ENCODE measurements at regions not wholly inside any gene's neighbourhood (a gene's known extent, or its start where the extent isn't known, plus 50 kb on each side); places are given as distances from the start of the nearest gene placed in this dataset.
A peak's percentile ranks its signal among the peaks of the same experiment; 100 is the strongest.

DNA sequence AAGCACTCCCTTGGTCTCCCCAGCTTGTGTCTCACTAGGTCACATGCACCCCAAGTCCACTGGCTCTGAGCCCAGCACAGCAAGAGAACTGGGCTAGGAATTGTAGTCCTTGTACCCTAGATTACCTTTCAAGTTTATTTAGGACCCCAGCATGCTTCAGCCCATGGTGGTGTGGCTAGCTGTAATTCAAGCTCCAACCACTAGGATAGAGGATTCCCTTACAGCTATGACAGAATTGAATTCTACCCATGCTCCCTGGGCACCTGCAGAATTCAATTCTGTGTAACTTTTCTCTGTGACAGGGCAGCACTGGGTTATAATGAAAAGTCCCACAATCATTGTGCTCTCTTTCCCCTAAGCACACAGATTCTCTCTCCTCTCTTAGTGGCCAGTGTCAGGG is 253.8 kb upstream of the DMD start:
- H3K9me3 ChIP-seq: no peaks in the 10 kb centered on the region
- H3K27me3 ChIP-seq: no peaks in the 10 kb centered on the region
- in situ Hi-C loops (cut with MboI; ENCODE audit: low sequenced_read_pairs in 4 of 4): no loop called here

DNA sequence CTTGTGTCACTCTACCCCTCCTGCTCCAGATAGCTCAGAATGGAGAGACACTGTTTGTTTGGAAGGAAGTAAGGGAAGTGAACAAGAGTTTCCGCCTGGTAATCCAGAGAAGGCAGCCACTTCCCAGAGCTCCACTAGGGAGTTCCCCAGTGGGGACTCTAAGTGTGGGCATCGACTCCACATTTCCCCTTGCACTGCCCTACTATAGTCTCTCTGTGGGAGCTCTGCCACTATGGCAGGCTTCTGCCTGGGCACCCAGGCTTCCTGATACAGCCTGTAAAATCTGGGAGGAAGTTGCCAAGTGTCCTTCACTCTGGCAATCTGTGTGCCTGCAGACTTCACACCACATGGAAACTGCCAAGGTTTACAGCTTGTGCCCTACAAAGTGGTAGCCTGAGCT is 245.8 kb upstream of the DMD start:
- H3K36me3 ChIP-seq: no peaks in the 10 kb centered on the region
- no peak overlapping the region for H3K4me3 ChIP-seq
- no peak overlapping the region for H3K27ac ChIP-seq
- DNase-seq: no peak
- no peak for ATAC-seq
- in situ Hi-C loops (cut with MboI; ENCODE audit: low sequenced_read_pairs in 4 of 4): no loop called here
- H3K4me1 ChIP-seq: no peaks in the 10 kb centered on the region
- no peaks in the 10 kb centered on the region for H3K9me3 ChIP-seq
- no peak for TF ChIP-seq POLR2A (IDR thresholded peaks at IDR 0.05)
- TF ChIP-seq, protein P1, sequence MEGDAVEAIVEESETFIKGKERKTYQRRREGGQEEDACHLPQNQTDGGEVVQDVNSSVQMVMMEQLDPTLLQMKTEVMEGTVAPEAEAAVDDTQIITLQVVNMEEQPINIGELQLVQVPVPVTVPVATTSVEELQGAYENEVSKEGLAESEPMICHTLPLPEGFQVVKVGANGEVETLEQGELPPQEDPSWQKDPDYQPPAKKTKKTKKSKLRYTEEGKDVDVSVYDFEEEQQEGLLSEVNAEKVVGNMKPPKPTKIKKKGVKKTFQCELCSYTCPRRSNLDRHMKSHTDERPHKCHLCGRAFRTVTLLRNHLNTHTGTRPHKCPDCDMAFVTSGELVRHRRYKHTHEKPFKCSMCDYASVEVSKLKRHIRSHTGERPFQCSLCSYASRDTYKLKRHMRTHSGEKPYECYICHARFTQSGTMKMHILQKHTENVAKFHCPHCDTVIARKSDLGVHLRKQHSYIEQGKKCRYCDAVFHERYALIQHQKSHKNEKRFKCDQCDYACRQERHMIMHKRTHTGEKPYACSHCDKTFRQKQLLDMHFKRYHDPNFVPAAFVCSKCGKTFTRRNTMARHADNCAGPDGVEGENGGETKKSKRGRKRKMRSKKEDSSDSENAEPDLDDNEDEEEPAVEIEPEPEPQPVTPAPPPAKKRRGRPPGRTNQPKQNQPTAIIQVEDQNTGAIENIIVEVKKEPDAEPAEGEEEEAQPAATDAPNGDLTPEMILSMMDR (IDR thresholded peaks at IDR 0.05 in 4 of 5, conservative IDR thresholded peaks at IDR 0.05 in 1 of 5): no peak
- H3K27me3 ChIP-seq: no peaks in the 10 kb centered on the region
- intact Hi-C loops (cut with DNase I; ENCODE audit: low total_unique reads): no loop called here

More for the DNA sequence above, 253.8 kb upstream of the DMD start:
- H3K4me3 ChIP-seq: no peak overlapping the region
- DNase-seq (no peak), ATAC-seq (no peak)
- H3K4me1 ChIP-seq: no peaks in the 10 kb centered on the region
- TF ChIP-seq, protein P1 (IDR thresholded peaks at IDR 0.05 in 4 of 5, conservative IDR thresholded peaks at IDR 0.05 in 1 of 5): no peak
- TF ChIP-seq POLR2A (IDR thresholded peaks at IDR 0.05): no peak
- no peaks in the 10 kb centered on the region for H3K36me3 ChIP-seq
- H3K27ac ChIP-seq: no peak overlapping the region
- intact Hi-C loops (cut with DNase I; ENCODE audit: low total_unique reads): no loop called here

DNA sequence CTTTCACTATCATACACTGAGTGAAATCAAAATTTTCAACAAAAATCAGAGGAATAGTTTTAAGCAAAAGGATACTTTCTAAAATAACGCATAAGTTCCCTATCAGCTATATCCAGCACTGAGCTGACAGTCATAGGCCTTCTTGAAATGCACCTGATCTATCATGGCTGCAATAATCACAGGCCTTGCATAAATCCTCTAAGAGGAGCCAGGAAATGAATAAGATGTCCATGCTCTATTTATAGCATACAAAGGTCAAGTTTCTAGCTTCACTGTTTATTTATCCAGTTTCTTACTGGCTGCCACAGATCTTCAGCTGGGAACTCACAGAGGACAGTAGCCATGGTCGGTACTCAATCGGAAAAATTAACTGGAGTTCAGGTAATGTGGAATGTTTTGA is 235.9 kb upstream of the DMD start:
- Histone ChIP-seq H3K9me3 (no peaks in the 10 kb centered on the region), H3K4me1 (no peaks in the 10 kb centered on the region), H3K27ac (peak overlapping the region; percentile 43 to 53 (median 48)), H3K36me3 (peaks cover 0 to 2% of the 10 kb centered on the region in 2 donors), H3K27me3 (no peaks in the 10 kb centered on the region), H3K4me3 (peak overlapping the region in 1 of 4 donors; percentile 17)
- peak; percentile 98 to 99 for ATAC-seq
- DNase-seq: no peak
- intact Hi-C loops (cut with DNase I; ENCODE audit: low total_unique reads): no loop called here
- in situ Hi-C loops (cut with MboI; ENCODE audit: low sequenced_read_pairs in 4 of 4): loop anchor here in 2 of 4 donors (25.0 kb wide), 2 partner anchors 840 to 865 kb away; no protein-coding TSS in a partner anchor
- peak in 1 of 2 donors; percentile 22 for TF ChIP-seq POLR2A (IDR thresholded peaks at IDR 0.05)
- TF ChIP-seq, protein P1 (IDR thresholded peaks at IDR 0.05 in 4 of 5, conservative IDR thresholded peaks at IDR 0.05 in 1 of 5): no peak

DNA sequence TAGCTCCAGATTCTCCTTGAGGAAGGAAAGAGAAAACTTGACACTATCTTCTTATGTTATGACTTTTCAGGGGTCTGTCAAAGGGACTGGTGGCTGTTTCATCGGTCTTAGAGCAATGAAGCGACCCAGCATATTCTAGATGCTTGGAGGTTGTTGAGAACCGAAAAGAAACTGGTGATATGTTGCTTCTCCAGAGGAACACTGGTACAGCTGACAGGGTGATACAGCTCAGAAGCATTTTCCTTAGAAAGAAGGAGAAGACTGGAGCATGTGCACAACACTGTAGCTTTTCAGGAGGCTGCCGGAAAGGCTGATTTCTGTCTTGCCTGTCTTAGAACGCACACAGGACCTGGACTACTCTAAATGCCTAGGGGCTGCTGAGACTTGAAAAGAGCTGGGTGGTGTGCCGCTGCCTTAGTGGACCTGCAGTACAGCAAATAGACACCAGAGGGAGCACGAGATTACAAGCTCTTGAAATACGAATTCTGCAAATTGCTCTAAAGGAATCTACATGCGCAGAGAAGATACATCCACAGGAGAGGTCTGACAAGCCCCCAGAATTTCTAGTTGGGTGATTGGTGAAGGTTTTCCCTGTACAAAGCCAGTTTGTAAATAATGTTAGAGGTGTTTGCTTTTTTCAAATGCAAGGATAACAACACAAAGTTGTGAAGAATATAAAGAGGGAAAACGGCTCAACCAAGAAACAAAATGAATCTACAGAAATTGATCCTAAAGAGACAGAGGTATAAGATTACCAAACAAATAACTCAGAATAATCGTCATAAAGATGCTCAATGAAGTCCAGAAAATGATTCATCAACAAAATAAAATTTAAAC is 223.1 kb upstream of the DMD start:
- Histone ChIP-seq H3K27me3 (no peaks in the 10 kb centered on the region), H3K4me1 (no peaks in the 10 kb centered on the region), H3K9me3 (no peaks in the 10 kb centered on the region), H3K4me3 (peak overlapping the region in 1 of 4 donors; percentile 28), H3K27ac (no peak overlapping the region), H3K36me3 (no peaks in the 10 kb centered on the region)
- in situ Hi-C loops (cut with MboI; ENCODE audit: low sequenced_read_pairs in 4 of 4): loop anchor here (10.0 to 25.0 kb wide), 3 partner anchors 853 to 878 kb away; no protein-coding TSS in a partner anchor
- ATAC-seq (peak in 1 of 2 donors; percentile 62), DNase-seq (peak in 1 of 2 donors; percentile 30)
- no peak for TF ChIP-seq POLR2A (IDR thresholded peaks at IDR 0.05)
- TF ChIP-seq, protein P1 (IDR thresholded peaks at IDR 0.05 in 4 of 5, conservative IDR thresholded peaks at IDR 0.05 in 1 of 5): peak; percentile 33 to 91 (median 73)
- intact Hi-C loops (cut with DNase I; ENCODE audit: low total_unique reads): no loop called here

Measured in gastrocnemius medialis (tissue), 4 donors.